ENCODE measurements at regions not wholly inside any gene's neighbourhood (a gene's known extent, or its start where the extent isn't known, plus 50 kb on each side); places are given as distances from the start of the nearest gene placed in this dataset.

- no peak overlapping the region for H3K4me3 ChIP-seq (ENCODE audit: low read depth, low read length, poor library complexity, severe bottlenecking)
- H3K4me1 ChIP-seq (ENCODE audit: insufficient read depth, low read length, poor library complexity, severe bottlenecking) = no peaks in the 10 kb centered on the region
- no TSS peak for BruUV-seq (replicated peaks)
- TF ChIP-seq EZH2phosphoT487 (IDR thresholded peaks at IDR 0.05; ENCODE audit: borderline replicate concordance, low read depth, low read length) (no peak), CTCF (conservative IDR thresholded peaks at IDR 0.05; ENCODE audit: low read length) (no peak)
- no peak overlapping the region for H2AFZ ChIP-seq (ENCODE audit: low read length)
- no peaks in the 10 kb centered on the region for H3K9me2 ChIP-seq (ENCODE audit: insufficient read depth, low read length)
- POLR2A ChIA-PET = interaction anchor here (0.6 kb wide), 1 partner anchor 1675 kb away, joined by 3 read pairs; no protein-coding TSS in a partner anchor
- no peak overlapping the region for H3K27ac ChIP-seq (ENCODE audit: low read depth, low read length, poor library complexity, severe bottlenecking)
- no peak for DNase-seq (ENCODE audit: low spot score)
- intact Hi-C loops (cut with micrococcal nuclease; ENCODE audit: unreplicated experiment) = no loop called here
- H4K20me1 ChIP-seq (ENCODE audit: insufficient read depth, low read length) = no peaks in the 10 kb centered on the region
- H3K4me2 ChIP-seq (ENCODE audit: low read length) = no peak overlapping the region
- CTCF ChIA-PET (ENCODE audit: unreplicated experiment) = no interaction called here
- H3K9me3 ChIP-seq (ENCODE audit: low read length) = no peaks in the 10 kb centered on the region
- H3K79me2 ChIP-seq (ENCODE audit: insufficient read depth, low read depth, low read length) = no peaks in the 10 kb centered on the region
- no peaks in the 10 kb centered on the region for H3K36me3 ChIP-seq (ENCODE audit: insufficient read depth, low read length)
These were observed 142.6 kb downstream of the CSNK2A3 start for GRCh38 chr11:11210446-11210845.

- no peak overlapping the region for H3K27ac ChIP-seq (ENCODE audit: low read depth, low read length, poor library complexity, severe bottlenecking)
- BruUV-seq (replicated peaks) = no TSS peak
- no peak overlapping the region for H3K4me3 ChIP-seq (ENCODE audit: low read depth, low read length, poor library complexity, severe bottlenecking)
- no peak for DNase-seq (ENCODE audit: low spot score)
- no peaks in the 10 kb centered on the region for H3K4me1 ChIP-seq (ENCODE audit: insufficient read depth, low read length, poor library complexity, severe bottlenecking)
- no peak overlapping the region for H2AFZ ChIP-seq (ENCODE audit: low read length)
- no peaks in the 10 kb centered on the region for H3K9me2 ChIP-seq (ENCODE audit: insufficient read depth, low read length)
- no peaks in the 10 kb centered on the region for H3K79me2 ChIP-seq (ENCODE audit: insufficient read depth, low read depth, low read length)
- ChIA-PET CTCF (ENCODE audit: unreplicated experiment) (no interaction called here), POLR2A (no interaction called here)
- H3K9me3 ChIP-seq (ENCODE audit: low read length) = no peaks in the 10 kb centered on the region
- TF ChIP-seq EZH2phosphoT487 (IDR thresholded peaks at IDR 0.05; ENCODE audit: borderline replicate concordance, low read depth, low read length) (no peak), CTCF (conservative IDR thresholded peaks at IDR 0.05; ENCODE audit: low read length) (no peak)
- H3K4me2 ChIP-seq (ENCODE audit: low read length) = no peak overlapping the region
- H4K20me1 ChIP-seq (ENCODE audit: insufficient read depth, low read length) = no peaks in the 10 kb centered on the region
- no peaks in the 10 kb centered on the region for H3K36me3 ChIP-seq (ENCODE audit: insufficient read depth, low read length)
- intact Hi-C loops (cut with micrococcal nuclease; ENCODE audit: unreplicated experiment) = no loop called here
These were observed 143.1 kb downstream of the CSNK2A3 start for GRCh38 chr11:11209967-11210366.

GRCh38 chr11:11208994-11209393 lies 144.1 kb downstream of the CSNK2A3 start:
- Histone ChIP-seq H3K27ac (ENCODE audit: low read depth, low read length, poor library complexity, severe bottlenecking) (no peak overlapping the region), H3K36me3 (ENCODE audit: insufficient read depth, low read length) (no peaks in the 10 kb centered on the region), H3K4me3 (ENCODE audit: low read depth, low read length, poor library complexity, severe bottlenecking) (no peak overlapping the region), H2AFZ (ENCODE audit: low read length) (no peak overlapping the region), H3K9me2 (ENCODE audit: insufficient read depth, low read length) (no peaks in the 10 kb centered on the region), H3K4me1 (ENCODE audit: insufficient read depth, low read length, poor library complexity, severe bottlenecking) (no peaks in the 10 kb centered on the region), H3K79me2 (ENCODE audit: insufficient read depth, low read depth, low read length) (no peaks in the 10 kb centered on the region), H4K20me1 (ENCODE audit: insufficient read depth, low read length) (no peaks in the 10 kb centered on the region), H3K4me2 (ENCODE audit: low read length) (no peak overlapping the region), H3K9me3 (ENCODE audit: low read length) (no peaks in the 10 kb centered on the region)
- no TSS peak for BruUV-seq (replicated peaks)
- TF ChIP-seq CTCF (conservative IDR thresholded peaks at IDR 0.05; ENCODE audit: low read length) = no peak
- TF ChIP-seq EZH2phosphoT487 (IDR thresholded peaks at IDR 0.05; ENCODE audit: borderline replicate concordance, low read depth, low read length) = no peak
- POLR2A ChIA-PET = no interaction called here
- DNase-seq (ENCODE audit: low spot score) = no peak
- intact Hi-C loops (cut with micrococcal nuclease; ENCODE audit: unreplicated experiment) = no loop called here
- CTCF ChIA-PET (ENCODE audit: unreplicated experiment) = no interaction called here

Data from OCI-LY7 (cell line).